ENCODE measurements at regions not wholly inside any gene's neighbourhood (a gene's known extent, or its start where the extent isn't known, plus 50 kb on each side); places are given as distances from the start of the nearest gene placed in this dataset.

DNA sequence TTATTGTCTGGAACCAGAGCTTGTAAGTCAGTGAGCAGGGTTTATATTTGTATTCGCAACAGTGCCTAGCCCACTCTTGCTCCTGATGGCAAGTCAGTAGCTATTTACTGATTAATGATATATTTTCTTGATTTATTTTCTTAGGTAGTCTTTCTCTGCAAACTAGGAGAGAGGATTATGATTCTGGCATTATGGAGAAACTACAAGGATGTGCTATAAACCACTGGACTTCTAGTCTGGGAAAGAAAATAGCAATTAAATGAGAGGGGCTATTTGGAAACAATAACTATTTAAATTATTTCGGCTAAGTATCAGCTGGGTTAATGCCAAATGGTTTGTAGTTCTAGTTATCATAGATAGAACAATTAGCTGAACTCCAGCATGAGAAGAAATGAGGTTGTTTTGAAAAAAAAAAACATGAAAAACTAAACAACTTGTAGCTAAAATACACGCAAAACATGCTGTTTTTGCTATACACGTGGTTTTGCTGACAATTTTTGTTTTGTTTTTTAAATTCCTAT is 304.9 kb upstream of the TCF21 start:
- in situ Hi-C loops (cut with HindIII; ENCODE audit: low sequenced_read_pairs), result no loop called here

DNA sequence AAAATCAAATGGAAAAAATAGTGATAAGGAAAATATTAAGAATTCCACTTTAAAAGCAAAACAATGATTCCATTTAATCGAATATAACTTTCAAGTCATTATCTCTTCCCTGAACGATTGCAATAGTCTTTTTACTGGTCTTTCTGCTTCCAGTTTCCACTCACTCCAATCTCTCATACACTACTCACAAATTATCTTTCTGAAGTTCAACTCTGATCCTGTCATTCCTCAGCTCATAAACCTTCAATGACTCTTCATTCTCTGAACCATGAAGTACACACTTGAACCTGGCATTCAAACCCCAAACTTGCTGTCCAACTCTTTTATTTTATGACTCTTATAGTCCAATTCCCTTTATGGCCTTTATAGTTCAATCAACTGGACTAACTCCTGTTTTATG is 304.1 kb upstream of the TCF21 start:
- in situ Hi-C loops (cut with HindIII; ENCODE audit: low sequenced_read_pairs), result no loop called here

DNA sequence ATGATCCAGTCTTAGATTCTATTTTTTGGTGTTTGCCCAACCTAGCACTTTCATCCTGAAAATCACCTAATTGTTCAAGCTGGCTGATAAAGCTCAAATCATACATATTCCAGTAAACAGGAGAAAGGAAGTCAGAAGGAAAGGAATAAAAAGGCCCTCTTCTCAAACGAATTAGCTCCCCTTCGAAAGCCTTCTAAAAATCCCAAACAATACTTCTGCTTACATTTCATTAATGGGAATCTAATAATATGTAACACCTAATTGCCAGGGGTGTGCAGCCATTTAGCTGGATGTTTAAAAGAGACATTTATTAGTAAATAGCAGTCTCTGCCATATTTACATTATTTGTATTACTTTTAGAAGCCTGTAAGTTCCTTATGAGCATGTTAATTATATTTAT is 302.9 kb upstream of the TCF21 start:
- in situ Hi-C loops (cut with HindIII; ENCODE audit: low sequenced_read_pairs), result no loop called here

DNA sequence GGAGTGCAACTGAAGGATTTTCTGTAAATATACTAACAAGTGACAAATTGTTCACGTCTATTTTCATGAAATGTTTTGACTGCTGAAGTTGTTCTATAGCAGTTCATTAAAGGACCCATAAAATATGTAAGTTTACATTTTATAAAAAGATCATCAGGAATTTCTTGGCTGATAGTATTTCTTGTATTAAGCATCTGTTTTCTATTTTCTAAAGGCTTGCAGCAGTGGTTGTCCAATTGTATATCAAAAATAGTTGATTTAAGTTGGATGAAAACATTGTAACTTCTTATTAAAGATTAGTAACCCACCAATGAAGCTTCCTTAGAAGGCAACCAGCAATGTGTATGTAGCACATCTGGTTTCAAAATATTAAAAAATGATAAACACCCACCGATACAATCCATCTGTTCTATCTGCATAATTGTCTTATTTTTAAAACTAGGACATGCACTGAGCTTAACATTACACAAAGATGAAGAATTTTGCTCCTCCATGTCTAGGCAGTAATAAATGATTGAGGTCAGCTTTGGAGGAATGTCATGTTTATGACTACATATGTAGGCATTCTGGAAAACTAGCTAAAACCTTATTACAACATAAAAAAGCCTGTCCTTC is 301.3 kb upstream of the TCF21 start:
- in situ Hi-C loops (cut with HindIII; ENCODE audit: low sequenced_read_pairs), result no loop called here

DNA sequence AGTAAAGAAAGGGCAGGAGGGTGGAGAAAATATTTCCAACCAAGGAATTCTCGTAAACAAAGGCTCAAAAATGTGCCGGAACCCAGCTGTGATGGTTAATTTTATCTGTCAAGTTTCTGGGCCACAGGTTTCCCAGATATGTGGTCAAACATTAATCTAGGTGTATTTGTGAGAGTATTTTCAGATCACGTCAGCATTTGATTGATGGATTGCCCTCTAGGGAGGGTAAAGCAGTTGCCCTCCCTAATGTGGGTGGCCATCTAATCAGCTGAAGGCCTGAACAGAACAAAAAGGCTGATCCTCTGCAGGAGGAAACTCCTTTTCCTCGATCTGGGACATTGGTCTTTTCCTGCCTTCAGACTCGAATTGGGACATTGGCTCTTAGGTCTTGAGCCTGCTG is 298.7 kb upstream of the TCF21 start:
- in situ Hi-C loops (cut with HindIII; ENCODE audit: low sequenced_read_pairs), result no loop called here

DNA sequence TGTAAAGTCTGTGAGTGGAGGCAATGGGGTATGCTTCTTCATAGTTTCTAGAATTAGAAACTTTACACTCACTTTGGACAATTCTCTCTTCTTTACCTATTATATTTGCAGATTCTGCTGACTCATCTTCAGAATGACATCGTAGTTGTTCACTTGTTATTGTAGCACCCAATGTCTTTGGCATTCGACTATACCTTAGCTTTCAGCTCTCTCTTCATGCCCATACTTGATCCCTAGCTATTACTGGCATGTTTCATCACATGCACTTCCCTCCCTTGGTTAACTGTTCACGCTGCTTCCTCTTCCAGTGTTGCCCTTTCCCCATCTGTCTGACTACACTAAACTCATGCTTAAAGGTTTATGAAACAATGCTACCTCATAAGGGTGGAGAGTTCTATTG is 298.1 kb upstream of the TCF21 start:
- in situ Hi-C loops (cut with HindIII; ENCODE audit: low sequenced_read_pairs), result no loop called here

DNA sequence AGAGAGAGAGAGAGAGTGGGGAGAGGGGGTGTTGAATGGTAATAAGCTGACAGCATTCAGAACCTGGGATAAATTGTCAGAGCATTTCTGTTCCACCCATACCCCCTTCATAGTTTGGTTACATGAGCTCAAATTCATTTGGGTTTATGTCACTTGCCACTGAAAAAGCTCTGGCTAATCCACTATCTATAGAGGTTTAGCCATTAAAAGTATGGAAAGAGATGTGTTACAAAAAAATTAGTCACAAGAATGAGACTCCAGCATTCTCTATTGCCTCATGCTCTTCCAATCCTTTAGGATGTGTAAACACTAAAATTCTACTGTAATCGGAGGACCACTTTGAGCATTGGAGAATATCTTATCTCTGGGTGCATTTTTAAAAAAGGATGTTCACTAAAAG is 297.6 kb upstream of the TCF21 start:
- in situ Hi-C loops (cut with HindIII; ENCODE audit: low sequenced_read_pairs), result no loop called here

GRCh38 chr6:133594652-133595110 is 294.2 kb upstream of the TCF21 start:
- in situ Hi-C loops (cut with HindIII; ENCODE audit: low sequenced_read_pairs), result no loop called here

- in situ Hi-C loops (cut with HindIII; ENCODE audit: low sequenced_read_pairs), result no loop called here
Observed at GRCh38 chr6:133595111-133595761, 293.7 kb upstream of the TCF21 start.

GRCh38 chr6:133606852-133607251 is 282.1 kb upstream of the TCF21 start:
- in situ Hi-C loops (cut with HindIII; ENCODE audit: low sequenced_read_pairs), result no loop called here

DNA sequence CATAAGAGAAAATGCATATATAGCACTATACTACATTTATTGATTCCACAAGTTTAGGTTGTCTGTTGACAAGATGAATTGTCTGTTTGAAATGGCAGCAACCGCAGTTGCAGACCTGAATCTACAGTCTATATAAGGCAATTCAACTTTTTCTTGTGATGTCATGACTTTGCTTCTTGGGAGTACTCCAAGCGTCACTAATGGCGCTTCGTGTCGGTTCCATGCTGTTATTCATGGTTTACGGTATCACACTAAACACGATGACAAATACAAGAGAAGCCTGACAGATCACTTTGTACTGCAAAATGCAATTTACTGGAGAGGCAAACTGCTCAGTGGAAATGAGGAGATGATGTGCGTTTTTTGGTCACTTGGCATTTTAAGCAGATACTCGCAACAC is 280.3 kb upstream of the TCF21 start:
- in situ Hi-C loops (cut with HindIII; ENCODE audit: low sequenced_read_pairs), result no loop called here

- in situ Hi-C loops (cut with HindIII; ENCODE audit: low sequenced_read_pairs), result no loop called here
Observed at GRCh38 chr6:133609415-133610226, 279.3 kb upstream of the TCF21 start.

DNA sequence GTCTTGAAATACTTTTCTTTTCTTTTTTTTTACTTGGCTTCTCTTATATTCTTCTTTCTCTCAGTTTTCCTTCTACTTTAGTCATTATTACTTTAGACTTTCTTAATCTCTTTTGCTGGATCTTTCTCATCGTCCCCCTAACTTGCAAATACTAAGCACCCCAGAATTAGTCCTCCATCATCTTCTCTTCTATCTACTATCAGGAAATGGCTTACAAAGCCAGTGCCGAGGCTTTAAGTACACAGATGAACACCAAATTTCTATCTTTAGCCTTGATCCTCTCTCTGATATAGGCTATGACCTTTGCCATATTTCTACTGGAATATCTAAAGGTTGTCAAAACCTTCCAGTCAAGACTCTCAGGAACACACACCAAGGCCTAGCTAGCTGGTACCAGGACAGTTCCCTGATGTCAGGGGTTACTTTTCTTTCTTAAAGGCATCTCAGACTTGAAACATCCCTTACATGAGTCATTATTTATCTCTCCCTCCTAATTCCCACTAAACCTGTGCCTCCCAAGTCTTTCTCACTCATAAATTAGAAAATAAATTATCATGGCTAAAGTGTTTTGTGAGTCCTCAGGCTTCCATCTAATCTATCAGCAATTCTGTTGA is 278.6 kb upstream of the TCF21 start:
- in situ Hi-C loops (cut with HindIII; ENCODE audit: low sequenced_read_pairs), result no loop called here

- in situ Hi-C loops (cut with HindIII; ENCODE audit: low sequenced_read_pairs), result no loop called here
Observed at GRCh38 chr6:133610971-133611370, 277.9 kb upstream of the TCF21 start.

- in situ Hi-C loops (cut with HindIII; ENCODE audit: low sequenced_read_pairs), result no loop called here
Observed at GRCh38 chr6:133612459-133612858, 276.5 kb upstream of the TCF21 start.

DNA sequence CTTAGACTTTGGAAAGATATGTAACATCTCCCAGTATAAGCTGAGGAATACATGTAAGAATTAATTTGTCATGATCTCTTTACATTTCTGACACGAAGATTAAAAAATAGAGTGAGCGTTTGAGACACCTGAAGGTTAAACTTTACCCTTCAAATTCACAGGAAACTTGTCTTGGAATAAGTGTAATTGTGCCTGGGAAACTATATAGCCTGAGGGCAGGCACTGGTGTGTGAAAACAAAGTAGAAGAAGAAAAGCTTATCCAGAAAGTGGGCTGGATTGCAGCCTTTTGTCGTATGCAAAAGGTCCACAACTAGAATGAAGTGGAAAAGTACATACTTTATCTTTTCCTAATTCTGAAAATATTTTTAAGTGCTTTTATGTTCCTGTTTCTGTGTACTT is 275.7 kb upstream of the TCF21 start:
- in situ Hi-C loops (cut with HindIII; ENCODE audit: low sequenced_read_pairs), result no loop called here

- in situ Hi-C loops (cut with HindIII; ENCODE audit: low sequenced_read_pairs), result no loop called here
Observed at GRCh38 chr6:133621751-133622150, 267.2 kb upstream of the TCF21 start.

DNA sequence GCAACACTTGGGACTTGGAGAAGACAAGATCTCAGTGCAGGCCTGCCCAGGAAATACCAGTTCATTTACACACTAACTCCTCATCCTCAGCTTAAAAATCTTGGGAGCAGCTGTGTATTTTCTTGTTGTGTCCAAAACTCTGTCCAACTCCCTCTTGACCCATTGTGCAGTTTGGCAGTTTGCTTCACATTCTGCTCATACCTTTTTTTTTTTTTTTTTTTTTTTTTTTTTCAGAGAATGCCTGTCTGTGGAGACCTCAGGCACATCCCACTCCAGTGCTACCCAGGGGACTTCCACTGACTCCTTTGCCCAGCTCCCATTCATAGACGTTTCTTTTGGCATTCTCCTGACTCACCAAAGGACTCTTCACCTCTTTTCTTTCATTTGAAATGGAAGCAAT is 265.8 kb upstream of the TCF21 start:
- in situ Hi-C loops (cut with HindIII; ENCODE audit: low sequenced_read_pairs), result no loop called here

DNA sequence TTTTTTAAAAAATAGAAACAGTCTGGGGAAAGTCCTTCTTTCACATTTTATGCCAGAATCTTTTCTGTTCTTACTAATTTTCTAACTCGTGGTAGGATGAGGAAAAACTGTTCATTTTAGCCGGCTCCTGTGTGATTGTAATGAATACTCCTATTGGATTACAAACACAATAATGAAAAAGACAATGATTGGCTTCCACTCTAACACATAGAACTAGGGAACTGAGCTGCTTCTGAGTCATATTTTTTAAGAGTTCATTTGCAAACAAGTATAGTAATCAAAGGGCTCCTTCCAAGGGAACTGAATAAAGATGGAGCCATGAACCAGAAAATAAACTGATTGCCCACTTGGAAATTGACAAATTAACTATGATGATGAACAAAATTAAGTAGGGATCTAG is 265.3 kb upstream of the TCF21 start:
- in situ Hi-C loops (cut with HindIII; ENCODE audit: low sequenced_read_pairs), result no loop called here

DNA sequence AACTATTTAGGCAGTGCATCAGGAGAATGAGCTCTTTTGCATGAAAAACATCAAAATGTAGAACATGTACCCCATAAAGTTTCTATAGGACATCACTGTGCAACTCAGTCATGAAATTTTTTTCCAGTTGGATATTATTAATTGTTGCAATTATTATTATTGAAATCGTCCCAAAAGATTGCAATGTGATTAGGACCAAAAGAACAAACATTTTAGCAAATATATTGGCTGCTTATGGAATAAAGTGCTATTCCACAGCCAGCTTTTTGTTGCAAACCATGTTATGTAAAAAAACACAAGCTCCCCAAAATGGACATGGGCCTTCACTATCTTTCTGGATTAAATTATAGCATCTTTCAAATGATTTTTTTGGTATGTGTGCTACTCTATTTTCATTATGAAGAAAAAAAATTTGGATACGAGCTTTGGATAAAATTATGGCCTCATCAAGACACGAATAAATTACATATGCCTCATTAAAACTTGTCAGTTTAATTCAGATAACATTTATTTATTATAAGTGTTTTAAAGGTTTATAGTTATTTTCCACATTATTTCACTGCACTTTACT is 262.7 kb upstream of the TCF21 start:
- in situ Hi-C loops (cut with HindIII; ENCODE audit: low sequenced_read_pairs), result no loop called here

GRCh38 chr6:133629970-133630369 is 258.9 kb upstream of the TCF21 start:
- in situ Hi-C loops (cut with HindIII; ENCODE audit: low sequenced_read_pairs), result no loop called here
